ENCODE measurements at regions not wholly inside any gene's neighbourhood (a gene's known extent, or its start where the extent isn't known, plus 50 kb on each side); places are given as distances from the start of the nearest gene placed in this dataset.

DNA sequence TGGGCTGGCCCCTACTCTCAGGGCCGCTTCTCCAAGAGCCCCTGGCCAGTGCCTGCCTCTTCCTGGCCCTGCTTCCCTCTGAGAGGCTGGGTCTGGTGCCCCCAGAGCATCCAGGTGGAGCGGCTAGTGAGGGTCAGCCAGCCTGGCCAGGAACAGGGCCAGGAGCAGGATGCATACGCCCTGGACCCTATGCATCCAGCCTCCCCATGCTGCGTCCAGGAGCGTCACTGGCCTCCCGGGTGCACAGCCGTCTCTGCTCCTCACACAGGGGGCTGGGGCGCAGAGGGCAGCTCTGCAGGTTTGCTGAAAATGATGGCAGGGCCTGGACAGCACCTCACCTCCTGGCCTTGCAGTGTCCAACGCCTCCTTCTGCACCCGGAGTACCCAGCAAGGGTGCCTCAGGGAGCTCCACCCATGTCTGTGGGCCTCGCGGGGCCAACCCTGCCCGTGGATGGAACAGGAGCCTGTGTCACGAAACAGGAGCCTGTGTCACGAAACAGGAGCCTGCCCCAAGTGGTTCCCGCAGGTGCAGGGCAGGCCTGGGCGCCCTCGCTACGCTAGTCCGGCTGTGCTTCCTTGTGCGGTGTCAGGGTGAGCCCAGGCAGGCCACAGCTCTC lies 246.2 kb upstream of the PPP2R2D start (continued):
- TF ChIP-seq, protein P1, sequence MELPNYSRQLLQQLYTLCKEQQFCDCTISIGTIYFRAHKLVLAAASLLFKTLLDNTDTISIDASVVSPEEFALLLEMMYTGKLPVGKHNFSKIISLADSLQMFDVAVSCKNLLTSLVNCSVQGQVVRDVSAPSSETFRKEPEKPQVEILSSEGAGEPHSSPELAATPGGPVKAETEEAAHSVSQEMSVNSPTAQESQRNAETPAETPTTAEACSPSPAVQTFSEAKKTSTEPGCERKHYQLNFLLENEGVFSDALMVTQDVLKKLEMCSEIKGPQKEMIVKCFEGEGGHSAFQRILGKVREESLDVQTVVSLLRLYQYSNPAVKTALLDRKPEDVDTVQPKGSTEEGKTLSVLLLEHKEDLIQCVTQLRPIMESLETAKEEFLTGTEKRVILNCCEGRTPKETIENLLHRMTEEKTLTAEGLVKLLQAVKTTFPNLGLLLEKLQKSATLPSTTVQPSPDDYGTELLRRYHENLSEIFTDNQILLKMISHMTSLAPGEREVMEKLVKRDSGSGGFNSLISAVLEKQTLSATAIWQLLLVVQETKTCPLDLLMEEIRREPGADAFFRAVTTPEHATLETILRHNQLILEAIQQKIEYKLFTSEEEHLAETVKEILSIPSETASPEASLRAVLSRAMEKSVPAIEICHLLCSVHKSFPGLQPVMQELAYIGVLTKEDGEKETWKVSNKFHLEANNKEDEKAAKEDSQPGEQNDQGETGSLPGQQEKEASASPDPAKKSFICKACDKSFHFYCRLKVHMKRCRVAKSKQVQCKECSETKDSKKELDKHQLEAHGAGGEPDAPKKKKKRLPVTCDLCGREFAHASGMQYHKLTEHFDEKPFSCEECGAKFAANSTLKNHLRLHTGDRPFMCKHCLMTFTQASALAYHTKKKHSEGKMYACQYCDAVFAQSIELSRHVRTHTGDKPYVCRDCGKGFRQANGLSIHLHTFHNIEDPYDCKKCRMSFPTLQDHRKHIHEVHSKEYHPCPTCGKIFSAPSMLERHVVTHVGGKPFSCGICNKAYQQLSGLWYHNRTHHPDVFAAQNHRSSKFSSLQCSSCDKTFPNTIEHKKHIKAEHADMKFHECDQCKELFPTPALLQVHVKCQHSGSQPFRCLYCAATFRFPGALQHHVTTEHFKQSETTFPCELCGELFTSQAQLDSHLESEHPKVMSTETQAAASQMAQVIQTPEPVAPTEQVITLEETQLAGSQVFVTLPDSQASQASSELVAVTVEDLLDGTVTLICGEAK (IDR thresholded peaks at IDR 0.05; ENCODE audit: borderline replicate concordance): no peak
- TF ChIP-seq FOS (IDR thresholded peaks at IDR 0.05; ENCODE audit: borderline replicate concordance, extremely low read depth, insufficient read length): no peak
- no peak for TF ChIP-seq NFYA (IDR thresholded peaks at IDR 0.05; ENCODE audit: borderline replicate concordance, low read depth, low read length)
- TF ChIP-seq ZNF274 (IDR thresholded peaks at IDR 0.05; ENCODE audit: insufficient read depth, insufficient read length): no peak
- TF ChIP-seq ZNF384 (IDR thresholded peaks at IDR 0.05; ENCODE audit: borderline replicate concordance, low read depth, low read length): no peak
- TF ChIP-seq TBL1XR1 (IDR thresholded peaks at IDR 0.05; ENCODE audit: low read depth, low read length): no peak
- no peak for TF ChIP-seq SMARCA5 (IDR thresholded peaks at IDR 0.05)
- TF ChIP-seq NKRF (conservative IDR thresholded peaks at IDR 0.05): no peak
- TF ChIP-seq, protein P2, sequence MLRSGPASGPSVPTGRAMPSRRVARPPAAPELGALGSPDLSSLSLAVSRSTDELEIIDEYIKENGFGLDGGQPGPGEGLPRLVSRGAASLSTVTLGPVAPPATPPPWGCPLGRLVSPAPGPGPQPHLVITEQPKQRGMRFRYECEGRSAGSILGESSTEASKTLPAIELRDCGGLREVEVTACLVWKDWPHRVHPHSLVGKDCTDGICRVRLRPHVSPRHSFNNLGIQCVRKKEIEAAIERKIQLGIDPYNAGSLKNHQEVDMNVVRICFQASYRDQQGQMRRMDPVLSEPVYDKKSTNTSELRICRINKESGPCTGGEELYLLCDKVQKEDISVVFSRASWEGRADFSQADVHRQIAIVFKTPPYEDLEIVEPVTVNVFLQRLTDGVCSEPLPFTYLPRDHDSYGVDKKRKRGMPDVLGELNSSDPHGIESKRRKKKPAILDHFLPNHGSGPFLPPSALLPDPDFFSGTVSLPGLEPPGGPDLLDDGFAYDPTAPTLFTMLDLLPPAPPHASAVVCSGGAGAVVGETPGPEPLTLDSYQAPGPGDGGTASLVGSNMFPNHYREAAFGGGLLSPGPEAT (IDR thresholded peaks at IDR 0.05; ENCODE audit: low read depth): no peak
